Activated naive CD8-positive, alpha-beta T cell treated with anti-CD3 and anti-CD28 coated beads, Interleukin-2, amount 10 ng/mL, durations not matched to agents 7 days and 5 days (primary cell): ENCODE measurements at regions not wholly inside any gene's neighbourhood (a gene's known extent, or its start where the extent isn't known, plus 50 kb on each side); places are given as distances from the start of the nearest gene placed in this dataset.

Experiments used
- ATAC-seq: fragments of 150-1000 bp; cut with Tn5 transposase; one replicate; pipeline ENCODE4 v1.10.0; 2021; ENCODE audit warnings: low read depth, moderate library complexity
- POLR2A ChIA-PET: fragments of 350-600 bp; sonication (Branson Sonifier 250); formaldehyde crosslinking; loops from one replicate; lab custom pipeline; 2021; ENCODE audit warnings: antibody characterized with exemption; lab: Charles Lee
- DNase-seq: peaks from one replicate; pipeline ENCODE4 v3.0.0; 2021
- H3K27ac Mint-ChIP-seq: one replicate; pipeline ENCODE4 v1.8.0; 2022; ENCODE audit warnings: mild to moderate bottlenecking, mixed read lengths
- H3K27me3 Mint-ChIP-seq: one replicate; pipeline ENCODE4 v1.8.0; 2022; ENCODE audit warnings: mild to moderate bottlenecking, moderate library complexity, mixed read lengths
- H3K36me3 Mint-ChIP-seq: one replicate; pipeline ENCODE4 v1.8.0; 2021; ENCODE audit warnings: mild to moderate bottlenecking, mixed read lengths
- H3K4me1 Mint-ChIP-seq: one replicate; pipeline ENCODE4 v1.8.0; 2021; ENCODE audit warnings: mixed read lengths
- H3K4me3 Mint-ChIP-seq: one replicate; pipeline ENCODE4 v1.8.0; 2022; ENCODE audit warnings: mild to moderate bottlenecking, moderate library complexity, mixed read lengths
- H3K9me3 Mint-ChIP-seq: one replicate; pipeline ENCODE4 v1.8.0; 2021; ENCODE audit warnings: mixed read lengths

GRCh38 chr16:79977940-79978836 lies 377.7 kb upstream of the MAF start:
- DNase-seq (no peak), ATAC-seq (no peak)
- Mint-ChIP-seq H3K4me3 (no peak overlapping the region), H3K27me3 (no peaks in the 10 kb centered on the region), H3K27ac (no peak overlapping the region), H3K9me3 (no peaks in the 10 kb centered on the region), H3K36me3 (no peaks in the 10 kb centered on the region), H3K4me1 (no peaks in the 10 kb centered on the region)
- POLR2A ChIA-PET = no interaction called here

GRCh38 chr16:79973320-79973719 lies 372.8 kb upstream of the MAF start:
- no peaks in the 10 kb centered on the region for H3K9me3 Mint-ChIP-seq
- H3K27me3 Mint-ChIP-seq = no peaks in the 10 kb centered on the region
- H3K36me3 Mint-ChIP-seq = no peaks in the 10 kb centered on the region
- no peak overlapping the region for H3K4me3 Mint-ChIP-seq
- ATAC-seq (no peak), DNase-seq (no peak)
- H3K4me1 Mint-ChIP-seq = no peaks in the 10 kb centered on the region
- H3K27ac Mint-ChIP-seq = no peak overlapping the region
- POLR2A ChIA-PET = no interaction called here

- Mint-ChIP-seq H3K27me3 (no peaks in the 10 kb centered on the region), H3K27ac (no peak overlapping the region), H3K9me3 (no peaks in the 10 kb centered on the region), H3K36me3 (no peaks in the 10 kb centered on the region), H3K4me3 (no peak overlapping the region), H3K4me1 (no peaks in the 10 kb centered on the region)
- ATAC-seq = no peak
- no peak for DNase-seq
- POLR2A ChIA-PET = no interaction called here
These were observed 371.6 kb upstream of the MAF start for GRCh38 chr16:79972053-79972704.

- H3K36me3 Mint-ChIP-seq = no peaks in the 10 kb centered on the region
- no peak overlapping the region for H3K4me3 Mint-ChIP-seq
- H3K9me3 Mint-ChIP-seq = peaks cover under 1% of the 10 kb centered on the region
- no peak overlapping the region for H3K27ac Mint-ChIP-seq
- no peaks in the 10 kb centered on the region for H3K4me1 Mint-ChIP-seq
- H3K27me3 Mint-ChIP-seq = no peaks in the 10 kb centered on the region
- no peak for ATAC-seq
- POLR2A ChIA-PET = no interaction called here
- DNase-seq = no peak
These were observed 370.7 kb upstream of the MAF start for GRCh38 chr16:79971237-79971572.

- H3K27ac Mint-ChIP-seq = no peak overlapping the region
- H3K36me3 Mint-ChIP-seq = no peaks in the 10 kb centered on the region
- peaks cover 2% of the 10 kb centered on the region for H3K9me3 Mint-ChIP-seq
- H3K4me3 Mint-ChIP-seq = no peak overlapping the region
- H3K27me3 Mint-ChIP-seq = no peaks in the 10 kb centered on the region
- H3K4me1 Mint-ChIP-seq = no peaks in the 10 kb centered on the region
- DNase-seq (no peak), ATAC-seq (no peak)
- POLR2A ChIA-PET = no interaction called here
These were observed 370.2 kb upstream of the MAF start for GRCh38 chr16:79970551-79971236.

GRCh38 chr16:79970087-79970486 lies 369.6 kb upstream of the MAF start:
- H3K4me3 Mint-ChIP-seq = no peak overlapping the region
- H3K36me3 Mint-ChIP-seq = no peaks in the 10 kb centered on the region
- ATAC-seq = no peak
- POLR2A ChIA-PET = no interaction called here
- no peak for DNase-seq
- no peaks in the 10 kb centered on the region for H3K27me3 Mint-ChIP-seq
- H3K4me1 Mint-ChIP-seq = no peaks in the 10 kb centered on the region
- H3K27ac Mint-ChIP-seq = no peak overlapping the region
- peaks cover 2% of the 10 kb centered on the region for H3K9me3 Mint-ChIP-seq

GRCh38 chr16:79969458-79969857 lies 368.9 kb upstream of the MAF start:
- H3K4me3 Mint-ChIP-seq = no peak overlapping the region
- no peaks in the 10 kb centered on the region for H3K4me1 Mint-ChIP-seq
- H3K36me3 Mint-ChIP-seq = no peaks in the 10 kb centered on the region
- peaks cover 2% of the 10 kb centered on the region for H3K9me3 Mint-ChIP-seq
- H3K27ac Mint-ChIP-seq = no peak overlapping the region
- no peaks in the 10 kb centered on the region for H3K27me3 Mint-ChIP-seq
- DNase-seq (no peak), ATAC-seq (no peak)
- POLR2A ChIA-PET = no interaction called here

- Mint-ChIP-seq H3K4me1 (no peaks in the 10 kb centered on the region), H3K36me3 (no peaks in the 10 kb centered on the region), H3K9me3 (peaks cover 7% of the 10 kb centered on the region), H3K27ac (no peak overlapping the region), H3K27me3 (no peaks in the 10 kb centered on the region), H3K4me3 (no peak overlapping the region)
- POLR2A ChIA-PET = no interaction called here
- ATAC-seq = no peak
- no peak for DNase-seq
These were observed 365.7 kb upstream of the MAF start for GRCh38 chr16:79966226-79966625.

- H3K36me3 Mint-ChIP-seq = no peaks in the 10 kb centered on the region
These were observed 365.2 kb upstream of the MAF start for GRCh38 chr16:79965718-79966117.

GRCh38 chr16:79964104-79964503 lies 363.6 kb upstream of the MAF start:
- Mint-ChIP-seq H3K36me3 (no peaks in the 10 kb centered on the region), H3K4me1 (no peaks in the 10 kb centered on the region), H3K4me3 (no peak overlapping the region), H3K9me3 (peaks cover 9% of the 10 kb centered on the region), H3K27me3 (no peaks in the 10 kb centered on the region), H3K27ac (no peak overlapping the region)
- no peak for DNase-seq
- POLR2A ChIA-PET = no interaction called here
- no peak for ATAC-seq

More at GRCh38 chr16:79965718-79966117, 365.2 kb upstream of the MAF start:
- Mint-ChIP-seq H3K4me3 (no peak overlapping the region), H3K27ac (no peak overlapping the region), H3K9me3 (peaks cover 9% of the 10 kb centered on the region), H3K27me3 (no peaks in the 10 kb centered on the region), H3K4me1 (no peaks in the 10 kb centered on the region)
- DNase-seq (no peak), ATAC-seq (no peak)
- POLR2A ChIA-PET = no interaction called here

- DNase-seq = no peak
- ATAC-seq = no peak
- Mint-ChIP-seq H3K4me3 (no peak overlapping the region), H3K27ac (no peak overlapping the region), H3K36me3 (no peaks in the 10 kb centered on the region), H3K9me3 (peaks cover 9% of the 10 kb centered on the region), H3K27me3 (no peaks in the 10 kb centered on the region), H3K4me1 (no peaks in the 10 kb centered on the region)
- POLR2A ChIA-PET = no interaction called here
These were observed 362.4 kb upstream of the MAF start for GRCh38 chr16:79962962-79963361.

GRCh38 chr16:79959226-79959625 lies 358.7 kb upstream of the MAF start:
- H3K27me3 Mint-ChIP-seq = no peaks in the 10 kb centered on the region
- H3K4me3 Mint-ChIP-seq = no peak overlapping the region

GRCh38 chr16:79954921-79955705 lies 354.6 kb upstream of the MAF start:
- no peak overlapping the region for H3K27ac Mint-ChIP-seq
- H3K27me3 Mint-ChIP-seq = no peaks in the 10 kb centered on the region
- no peaks in the 10 kb centered on the region for H3K4me1 Mint-ChIP-seq
- H3K36me3 Mint-ChIP-seq = no peaks in the 10 kb centered on the region
- no peak overlapping the region for H3K4me3 Mint-ChIP-seq
- POLR2A ChIA-PET = no interaction called here
- DNase-seq (no peak), ATAC-seq (no peak)
- H3K9me3 Mint-ChIP-seq = peaks cover 3% of the 10 kb centered on the region

More at GRCh38 chr16:79959226-79959625, 358.7 kb upstream of the MAF start:
- Mint-ChIP-seq H3K9me3 (peaks cover 10% of the 10 kb centered on the region), H3K36me3 (no peaks in the 10 kb centered on the region), H3K27ac (no peak overlapping the region), H3K4me1 (no peaks in the 10 kb centered on the region)
- POLR2A ChIA-PET = no interaction called here
- DNase-seq (no peak), ATAC-seq (no peak)
